ENCODE measurements at regions not wholly inside any gene's neighbourhood (a gene's known extent, or its start where the extent isn't known, plus 50 kb on each side); places are given as distances from the start of the nearest gene placed in this dataset.
"Not testable (repeated sequence)": the region's sequence is repeated elsewhere in the genome, so short reads cannot be mapped to it uniquely, and the experiment has no call there.

GRCh38 chr11:28903716-28904115, 795.5 kb downstream of the METTL15 start:
- no peak for DNase-seq (ENCODE audit: low spot score)

- DNase-seq (ENCODE audit: low spot score), result no peak
These were observed 792.2 kb downstream of the METTL15 start for GRCh38 chr11:28900427-28900826.

DNA sequence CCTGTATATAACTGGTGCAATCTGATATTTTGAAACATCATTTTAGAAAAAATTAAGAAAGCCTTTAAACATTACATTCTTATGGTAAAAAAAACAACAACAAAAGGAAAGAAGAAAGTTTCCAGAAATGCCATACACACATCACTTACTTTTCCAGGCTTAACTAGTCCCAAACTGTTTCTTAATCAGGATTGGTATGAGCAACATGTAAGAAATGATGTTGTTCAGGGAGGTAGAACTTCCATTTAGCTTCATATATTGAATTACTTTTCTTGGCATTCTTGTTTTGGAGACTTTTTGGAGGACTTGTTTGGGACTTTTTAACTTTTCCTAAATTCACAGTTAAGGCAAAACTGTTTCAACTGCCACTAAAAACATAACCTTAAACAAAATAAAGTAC, 791.5 kb downstream of the METTL15 start:
- no peak for DNase-seq (ENCODE audit: low spot score)

DNA sequence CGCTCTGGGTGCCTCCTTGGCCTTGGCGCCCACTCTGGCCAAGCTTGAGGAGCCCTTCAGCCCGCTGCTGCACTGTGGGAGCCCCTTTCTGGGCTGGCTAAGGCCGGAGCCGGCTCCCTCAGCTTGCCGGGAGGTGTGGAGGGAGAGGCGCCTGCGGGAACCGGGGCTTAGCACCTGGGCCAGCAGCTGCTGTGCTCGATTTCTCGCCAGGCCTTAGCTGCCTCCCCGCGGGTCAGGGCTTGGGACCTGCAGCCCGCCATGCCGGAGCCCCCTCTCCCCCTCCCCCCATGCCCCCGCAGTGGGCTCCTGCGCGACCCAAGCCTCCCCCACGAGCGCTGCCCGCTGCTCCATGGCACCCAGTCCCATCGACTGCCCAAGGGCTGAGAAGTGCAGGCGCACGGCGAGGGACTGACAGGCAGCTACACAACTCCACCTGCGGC, 782.4 kb downstream of the METTL15 start:
- DNase-seq (ENCODE audit: low spot score), result not testable (repeated sequence)

DNA sequence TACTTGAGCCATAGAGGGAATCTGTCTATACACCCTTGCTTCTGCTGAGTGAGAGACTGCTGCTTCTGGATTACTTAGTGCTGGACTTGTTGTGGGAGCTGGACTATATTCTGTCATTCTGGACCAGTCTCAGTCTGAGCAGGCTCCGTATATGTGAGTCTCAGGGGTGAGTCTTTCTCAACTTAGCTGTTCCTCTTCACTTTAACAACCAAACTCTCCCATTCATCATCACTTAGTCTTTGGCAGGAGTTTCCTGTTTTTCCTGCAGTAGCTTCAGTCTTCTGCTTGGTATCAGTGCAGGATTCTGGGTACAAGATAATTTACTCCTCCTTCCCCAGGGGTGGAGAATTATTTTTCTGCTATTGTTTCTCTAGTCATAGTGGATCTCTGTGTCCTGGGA, 779.5 kb downstream of the METTL15 start:
- DNase-seq (ENCODE audit: low spot score), result no peak

DNA sequence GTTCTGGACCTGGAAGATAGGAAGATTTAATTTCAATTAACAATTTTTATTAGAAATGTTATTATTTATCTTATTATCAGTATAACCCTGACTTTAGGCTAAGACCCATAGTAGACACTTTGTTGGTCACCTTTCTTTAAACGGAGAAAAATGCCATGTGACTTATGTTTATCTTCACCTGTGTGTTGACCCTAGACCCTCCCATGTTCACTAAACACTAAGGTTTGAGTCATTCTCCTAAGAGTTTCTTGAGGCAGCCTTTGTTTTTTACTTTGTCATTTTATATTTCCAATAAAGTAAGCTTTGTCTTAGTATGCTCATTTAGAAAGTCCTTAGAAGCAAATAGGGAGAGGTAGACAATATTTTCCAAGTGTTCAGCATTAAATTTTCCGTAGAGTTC, 771.7 kb downstream of the METTL15 start:
- DNase-seq (ENCODE audit: low spot score), result no peak

DNA sequence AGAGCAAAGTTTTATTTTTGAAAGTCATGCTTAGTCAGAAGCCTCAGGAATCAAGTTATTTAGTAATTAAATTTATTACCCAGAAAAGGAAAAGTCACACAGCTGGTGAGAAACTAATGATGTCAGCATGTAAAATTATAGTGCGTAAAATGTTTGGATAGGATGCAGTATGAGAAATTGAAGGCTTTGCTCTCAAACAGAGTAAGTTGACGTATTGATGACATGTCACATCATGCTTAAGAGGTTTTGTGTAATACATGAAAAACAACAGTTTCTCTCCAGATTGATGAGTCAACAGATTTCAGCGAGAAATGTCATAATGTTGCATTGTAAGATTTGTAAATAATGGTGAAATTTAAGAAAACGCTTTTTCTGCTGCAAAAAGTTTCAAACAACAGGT, 769.8 kb downstream of the METTL15 start:
- DNase-seq (ENCODE audit: low spot score), result no peak

DNA sequence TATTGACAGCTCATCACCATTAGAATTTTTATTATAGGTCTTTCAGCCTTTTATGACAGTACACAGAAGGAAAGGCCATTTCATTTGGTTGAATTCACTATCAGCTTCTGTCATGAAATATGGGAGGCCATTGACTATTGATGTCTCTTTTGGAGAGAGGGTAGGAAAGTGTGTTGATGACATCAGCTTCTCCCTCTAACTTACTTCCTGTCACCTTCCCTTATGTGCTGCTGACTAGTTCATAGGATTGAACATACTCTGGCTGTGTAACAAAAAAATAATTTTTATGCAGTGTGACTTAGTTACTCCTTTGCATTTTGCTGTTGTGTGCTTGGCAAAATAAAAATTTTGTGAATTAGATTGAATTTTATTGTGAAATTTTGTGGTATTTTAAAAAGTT, 769.2 kb downstream of the METTL15 start:
- DNase-seq (ENCODE audit: low spot score), result no peak

DNA sequence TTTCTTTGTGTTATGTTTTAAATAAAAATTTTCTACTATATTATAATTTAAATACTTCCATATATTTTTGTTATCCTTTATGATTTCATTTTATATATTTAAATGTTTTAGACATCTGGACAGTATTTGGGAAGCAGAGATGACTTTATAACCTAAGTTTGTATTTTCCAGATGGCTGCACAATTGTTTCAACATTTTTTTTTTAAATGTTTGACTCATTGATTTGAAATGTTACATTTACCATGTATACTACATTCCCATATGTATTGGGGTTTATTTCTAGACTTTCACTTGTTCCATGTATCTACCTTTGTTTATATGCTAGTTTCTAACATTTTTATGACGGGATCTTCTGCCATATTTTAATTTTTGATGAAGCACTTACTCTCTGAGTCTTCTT, 766.5 kb downstream of the METTL15 start:
- no peak for DNase-seq (ENCODE audit: low spot score)

DNA sequence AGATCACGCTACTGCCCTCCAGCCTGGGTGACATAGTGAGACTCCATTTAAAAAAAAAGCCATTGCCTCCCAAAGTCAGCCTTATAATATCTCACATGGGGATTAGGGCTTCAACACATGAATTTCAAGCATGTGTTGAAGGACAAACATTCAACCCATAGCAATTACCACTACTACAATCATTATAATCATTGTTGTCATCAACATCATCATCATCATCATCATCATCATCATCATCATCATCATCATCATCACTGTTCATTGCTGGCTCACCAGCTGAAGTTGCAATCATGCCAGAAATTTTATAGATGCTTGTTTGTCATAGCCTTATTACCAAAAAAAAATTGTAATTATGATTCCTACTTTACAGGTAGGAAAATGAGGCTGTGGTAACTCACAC, 762.9 kb downstream of the METTL15 start:
- DNase-seq (ENCODE audit: low spot score), result no peak

GRCh38 chr11:28863422-28863821, 755.2 kb downstream of the METTL15 start:
- DNase-seq (ENCODE audit: low spot score), result no peak

DNA sequence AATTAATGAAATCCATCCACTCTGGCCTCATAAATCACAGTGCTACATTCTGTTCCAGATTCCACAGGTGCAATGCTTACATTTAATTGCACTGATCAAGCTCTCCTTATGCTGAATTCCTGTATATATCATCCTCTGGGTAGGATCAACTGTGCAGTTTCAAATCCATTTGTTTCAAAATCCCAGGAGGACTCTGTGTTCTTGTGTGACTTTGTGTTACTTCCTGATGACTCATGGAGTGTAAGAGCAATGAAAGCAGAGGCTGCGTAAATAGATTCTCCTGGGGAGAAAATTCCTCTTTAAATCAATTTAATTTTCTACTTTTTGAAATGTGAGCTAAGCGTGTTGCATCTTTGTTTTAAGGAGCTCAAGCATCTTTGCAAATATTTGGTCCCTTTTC, 752.7 kb downstream of the METTL15 start:
- no peak for DNase-seq (ENCODE audit: low spot score)

DNA sequence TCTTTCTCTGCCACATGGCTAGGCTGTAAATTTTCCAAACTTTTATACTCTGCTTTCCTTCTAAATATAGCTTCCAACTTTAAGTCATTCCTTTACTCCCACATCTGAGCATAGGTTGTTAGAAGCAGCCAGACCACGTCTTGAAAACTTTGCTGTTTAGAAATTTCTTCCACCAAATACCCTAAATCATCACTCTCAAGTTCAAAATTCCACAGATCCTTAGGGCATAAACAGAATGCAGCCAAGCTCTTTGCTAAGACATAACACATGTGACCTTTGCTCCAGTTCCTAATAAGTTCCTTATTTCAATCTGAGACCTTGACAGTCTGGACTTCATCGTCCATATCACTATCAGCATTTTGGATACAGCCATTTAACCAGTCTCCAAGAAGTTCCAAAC, 749.9 kb downstream of the METTL15 start:
- no peak for DNase-seq (ENCODE audit: low spot score)

DNA sequence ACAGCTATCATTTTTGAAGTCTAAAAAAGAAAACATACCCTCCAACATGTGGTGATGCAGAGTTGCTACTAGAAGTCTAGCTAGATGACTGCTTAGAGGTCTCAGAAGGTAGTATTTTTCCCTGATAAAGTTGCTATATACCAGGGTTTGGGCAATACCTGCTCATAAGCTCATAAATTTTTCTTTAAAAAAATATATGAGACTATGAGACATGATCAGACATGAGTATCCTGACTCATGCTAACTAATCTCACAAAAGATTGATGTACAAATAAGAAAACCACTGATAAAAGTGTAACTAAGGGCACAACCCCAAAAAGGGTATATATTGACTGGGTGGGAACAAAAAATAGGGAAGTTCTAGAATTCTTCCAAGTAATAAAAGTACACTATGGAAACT, 740.9 kb downstream of the METTL15 start:
- DNase-seq (ENCODE audit: low spot score), result no peak

GRCh38 chr11:28842716-28843115, 734.5 kb downstream of the METTL15 start:
- DNase-seq (ENCODE audit: low spot score), result no peak

GRCh38 chr11:28838741-28839140, 730.6 kb downstream of the METTL15 start:
- DNase-seq (ENCODE audit: low spot score), result no peak

DNA sequence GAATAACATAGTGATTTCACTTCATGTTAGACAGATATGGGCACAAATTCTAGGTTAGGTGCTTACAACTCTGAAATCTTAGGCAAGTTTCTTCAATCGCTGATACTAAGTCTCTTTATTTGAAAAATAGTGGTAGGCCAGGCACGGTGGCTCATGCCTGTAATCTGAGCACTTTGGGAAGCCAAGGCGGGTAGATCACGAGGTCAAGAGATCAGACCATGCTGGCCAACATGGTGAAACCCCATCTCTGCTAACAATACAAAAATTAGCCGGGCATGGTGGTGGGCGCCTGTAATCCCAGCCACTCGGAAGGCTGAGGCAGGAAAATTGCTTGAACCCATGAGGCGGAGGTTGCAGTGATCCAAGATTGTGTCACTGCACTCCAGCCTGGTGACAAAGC, 729.4 kb downstream of the METTL15 start:
- no peak for DNase-seq (ENCODE audit: low spot score)

- no peak for DNase-seq (ENCODE audit: low spot score)
These were observed 728.3 kb downstream of the METTL15 start for GRCh38 chr11:28836285-28837081.

DNA sequence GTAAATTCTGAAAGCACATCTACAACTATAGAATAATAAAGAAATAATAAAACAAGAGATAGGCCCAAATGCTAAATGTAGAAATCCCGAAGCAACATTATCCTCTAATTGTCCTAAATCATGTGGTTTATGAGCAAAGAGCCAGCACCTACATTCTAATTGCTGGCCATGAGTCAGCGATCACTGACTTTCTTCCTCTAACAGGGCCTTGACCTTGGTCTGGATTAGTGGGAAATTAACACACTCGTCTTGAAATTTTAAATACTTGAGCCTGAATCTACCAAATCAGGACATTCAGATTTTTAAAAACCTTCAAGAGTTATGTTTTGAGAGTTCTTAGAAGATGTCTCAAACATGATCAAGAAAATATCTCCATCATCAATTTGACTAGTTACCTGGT, 727.6 kb downstream of the METTL15 start:
- no peak for DNase-seq (ENCODE audit: low spot score)

- DNase-seq (ENCODE audit: low spot score), result no peak
These were observed 727.1 kb downstream of the METTL15 start for GRCh38 chr11:28835317-28835716.

DNA sequence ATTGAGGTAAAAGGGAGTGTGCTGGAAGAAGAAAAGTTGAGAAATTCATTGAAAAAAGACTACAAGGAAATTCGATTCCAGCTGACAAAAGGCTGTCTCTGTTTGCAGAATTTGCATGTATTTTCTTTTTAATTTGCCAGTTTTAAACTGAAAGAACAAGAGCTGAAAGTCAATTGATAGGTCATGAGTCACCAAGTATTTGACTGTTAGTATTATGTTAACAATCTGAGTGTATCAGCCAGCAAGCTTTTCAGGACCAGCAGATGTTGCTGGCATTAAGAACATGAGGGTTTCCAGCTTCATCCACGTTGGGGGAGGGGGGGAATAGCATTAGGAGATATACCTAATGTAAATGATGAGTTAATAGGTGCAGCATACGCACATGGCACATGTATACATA, 726.7 kb downstream of the METTL15 start:
- no peak for DNase-seq (ENCODE audit: low spot score)

DNA sequence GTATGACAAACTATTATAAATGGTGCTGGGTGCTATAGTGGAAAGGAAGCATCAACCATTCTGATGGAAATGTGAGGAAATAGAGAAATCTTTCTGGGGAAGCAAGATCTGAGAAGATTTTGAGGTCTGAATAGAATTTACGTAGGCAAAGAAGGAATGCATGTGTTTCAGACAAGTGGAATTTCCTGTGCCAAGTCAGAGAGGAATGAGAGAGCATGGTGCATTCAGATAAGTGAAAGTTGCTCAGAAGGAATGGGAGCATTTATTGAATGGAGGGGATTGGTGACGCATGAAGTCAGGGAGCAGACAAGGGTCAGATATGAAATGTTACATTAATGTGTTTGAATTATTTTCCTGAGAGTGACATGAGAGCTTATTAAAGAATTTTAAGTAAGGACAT, 725.5 kb downstream of the METTL15 start:
- DNase-seq (ENCODE audit: low spot score), result no peak

- DNase-seq (ENCODE audit: low spot score), result no peak
These were observed 725.0 kb downstream of the METTL15 start for GRCh38 chr11:28833169-28833568.

DNA sequence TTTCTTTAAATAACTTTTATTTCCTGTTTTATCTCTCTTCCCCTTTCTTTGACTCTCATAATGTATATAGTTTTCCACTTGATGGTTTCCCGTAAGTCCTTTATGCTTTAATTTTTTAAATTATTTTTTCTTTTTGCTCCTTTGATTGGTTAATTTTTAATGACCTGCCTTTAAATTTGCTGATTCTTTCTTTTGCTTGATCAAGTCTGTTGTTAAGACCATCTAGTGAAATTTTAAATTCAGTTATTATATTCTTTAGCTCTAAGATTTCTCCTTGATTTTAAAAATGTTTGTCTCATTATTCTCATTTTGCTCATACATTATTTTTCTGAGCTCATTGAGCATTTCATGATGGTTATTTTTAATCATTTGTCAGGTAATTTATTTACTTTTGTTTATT, 718.6 kb downstream of the METTL15 start:
- no peak for DNase-seq (ENCODE audit: low spot score)

All from SK-N-DZ (cell line).